Activated CD8-positive, alpha-beta memory T cell treated with anti-CD3 and anti-CD28 coated beads, Interleukin-2, amount 50 U/mL, for 24 hours (primary cell): ENCODE measurements at regions not wholly inside any gene's neighbourhood (a gene's known extent, or its start where the extent isn't known, plus 50 kb on each side); places are given as distances from the start of the nearest gene placed in this dataset.
A peak's percentile ranks its signal among the peaks of the same experiment; 100 is the strongest.

Source experiments
- DNase-seq: peaks from one replicate; pipeline ENCODE4 v3.0.0-alpha.2; 2020; ENCODE audit errors: extremely low read depth

- no peak for DNase-seq
These were observed 56.7 kb upstream of the ERCC4 start for GRCh38 chr16:13863075-13863765.

DNA sequence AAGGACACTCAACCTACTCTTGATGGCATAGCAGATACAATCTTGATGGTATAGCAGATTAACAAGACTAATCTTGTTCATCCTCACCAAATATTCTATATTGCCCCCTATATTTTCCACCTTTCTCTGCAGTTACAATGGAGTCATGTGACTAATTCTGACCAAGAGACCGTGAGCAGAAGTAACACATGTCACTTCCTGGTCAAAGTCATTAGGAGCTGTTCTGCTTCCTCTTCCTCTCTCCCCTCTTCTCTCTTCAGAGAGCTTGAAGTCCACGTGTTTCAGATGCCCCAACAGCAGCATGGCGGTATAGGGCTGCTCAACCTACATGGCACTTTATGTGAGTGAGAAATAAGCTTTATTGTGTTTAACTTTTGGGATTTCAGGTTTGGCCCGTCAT lies 55.3 kb upstream of the ERCC4 start:
- no peak for DNase-seq

DNA sequence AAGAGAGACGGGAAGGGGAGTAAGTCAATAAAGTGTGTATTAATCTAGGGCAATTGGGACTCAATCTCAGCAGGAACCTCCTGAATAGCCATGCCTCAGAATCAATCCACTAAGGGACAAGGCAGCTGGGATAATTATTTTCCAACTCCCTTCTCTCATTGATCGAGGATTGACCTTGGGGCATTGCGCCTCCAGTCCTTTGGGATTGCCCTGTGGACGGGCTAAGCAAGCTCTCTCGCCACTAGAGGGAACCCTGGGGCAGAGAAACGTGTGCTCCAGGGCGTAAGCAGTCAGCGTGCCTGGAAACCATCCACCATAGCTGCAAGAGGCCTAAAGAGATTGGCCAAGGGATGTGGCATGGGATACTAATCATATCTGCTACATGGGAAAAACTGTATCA lies 53.9 kb upstream of the ERCC4 start:
- DNase-seq = peak; percentile 19
